IMR-90 (cell line): ENCODE measurements at regions not wholly inside any gene's neighbourhood (a gene's known extent, or its start where the extent isn't known, plus 50 kb on each side); places are given as distances from the start of the nearest gene placed in this dataset.

Experiments used
- ATAC-seq: fragments of 200-7000 bp; cut with Tn5 transposase; 2 replicates; pipeline ENCODE4 v1.9.1; 2020; ENCODE audit warnings: low read depth, mild to moderate bottlenecking, moderate library complexity
- BruUV-seq: library from RNA; stranded (reverse); fragments of 400-500 nt; replicated peaks from 2 replicates; lab custom pipeline; 2021; lab: Mats Ljungman, UMichigan
- CTCF ChIA-PET: fragments of 300-600 bp; formaldehyde crosslinking; extraction: SDS; loops from one replicate; lab custom pipeline; 2021; ENCODE audit warnings: antibody characterized with exemption; lab: Yijun Ruan, JAX
- POLR2A ChIA-PET: fragments of 300-600 bp; sonication (Branson Sonifier 250); formaldehyde crosslinking; loops from one replicate; lab custom pipeline; 2022; ENCODE audit warnings: antibody characterized with exemption; ENCODE audit not compliant: unreplicated experiment; lab: Charles Lee
- DNase-seq: peaks from one replicate; pipeline ENCODE4 v3.0.0; 2013
- H2AFZ ChIP-seq: replicated peaks from 2 replicates; pipeline ENCODE3; 2013; ENCODE audit warnings: low read length, mild to moderate bottlenecking; ENCODE audit not compliant: poor library complexity
- H2AK5ac ChIP-seq: 2 replicates; pipeline ENCODE4 v1.6.1; 2013; ENCODE audit warnings: low read depth, low read length, inconsistent platforms
- H2AK9ac ChIP-seq: replicated peaks from 2 replicates; pipeline ENCODE3; 2013; ENCODE audit warnings: mild to moderate bottlenecking, low read depth, low read length, moderate library complexity; ENCODE audit not compliant: poor library complexity
- H2BK120ac ChIP-seq: 2 replicates; pipeline ENCODE4 v1.6.1; 2013; ENCODE audit warnings: low read depth, low read length, inconsistent platforms
- H2BK15ac ChIP-seq: 3 replicates; pipeline ENCODE4 v1.6.1; 2013; ENCODE audit warnings: low read depth, low read length, inconsistent platforms
- H2BK20ac ChIP-seq: 2 replicates; pipeline ENCODE4 v1.6.1; 2013; ENCODE audit warnings: low read depth, mild to moderate bottlenecking, inconsistent platforms, low read length, moderate library complexity
- H2BK5ac ChIP-seq: 2 replicates; pipeline ENCODE4 v1.6.1; 2013; ENCODE audit warnings: mild to moderate bottlenecking, low read depth, low read length, inconsistent platforms; ENCODE audit not compliant: poor library complexity, severe bottlenecking
- H3K14ac ChIP-seq: replicated peaks from 2 replicates; pipeline ENCODE4 v1.6.1; 2013; ENCODE audit warnings: low read depth, low read length, inconsistent platforms
- H3K18ac ChIP-seq: 2 replicates; pipeline ENCODE4 v1.6.1; 2013; ENCODE audit warnings: low read depth, low read length, control low read depth
- H3K23ac ChIP-seq: 2 replicates; pipeline ENCODE4 v1.6.1; 2013; ENCODE audit warnings: low read depth, low read length, inconsistent platforms
- H3K27ac ChIP-seq: 2 replicates; pipeline ENCODE4 v1.5.1; 2013; ENCODE audit warnings: mild to moderate bottlenecking, control low read depth, low read length; ENCODE audit not compliant: insufficient read depth
- H3K27me3 ChIP-seq: 2 replicates; pipeline ENCODE4 v1.6.1; 2013; ENCODE audit warnings: low read length; ENCODE audit not compliant: control insufficient read depth, insufficient read depth
- H3K36me3 ChIP-seq: 2 replicates; pipeline ENCODE4 v1.6.1; 2013; ENCODE audit warnings: low read length, mixed read lengths; ENCODE audit not compliant: control insufficient read depth, insufficient read depth
- H3K4ac ChIP-seq: 2 replicates; pipeline ENCODE4 v1.6.1; 2013; ENCODE audit warnings: low read depth, low read length, inconsistent platforms
- H3K4me1 ChIP-seq: 2 replicates; pipeline ENCODE4 v1.6.1; 2013; ENCODE audit warnings: low read length, mixed read lengths; ENCODE audit not compliant: control insufficient read depth, insufficient read depth
- H3K4me2 ChIP-seq: 2 replicates; pipeline ENCODE4 v1.6.1; 2013; ENCODE audit warnings: low read depth, mild to moderate bottlenecking, control low read depth, low read length, moderate library complexity
- H3K4me3 ChIP-seq: 2 replicates; pipeline ENCODE4 v1.5.1; 2013; ENCODE audit warnings: low read depth, mild to moderate bottlenecking, control low read depth, low read length, moderate library complexity; ENCODE audit not compliant: insufficient read depth
- H3K56ac ChIP-seq: 2 replicates; pipeline ENCODE4 v1.6.1; 2013; ENCODE audit warnings: low read length, inconsistent platforms; ENCODE audit not compliant: insufficient read depth; ENCODE audit errors: extremely low read depth
- H3K79me1 ChIP-seq, 2 experiments: 2 replicates each; pipeline ENCODE4 v1.6.1; 2013; ENCODE audit warnings: low read length in 2 of 2, inconsistent platforms in 1 of 2, low read depth in 1 of 2
- H3K9ac ChIP-seq: 2 replicates; pipeline ENCODE4 v1.6.1; 2013; ENCODE audit warnings: low read depth, low read length, control low read depth
- H3K9me1 ChIP-seq: 2 replicates; pipeline ENCODE4 v1.6.1; 2013; ENCODE audit warnings: low read length, inconsistent platforms; ENCODE audit not compliant: insufficient read depth
- H3K9me3 ChIP-seq: 2 replicates; pipeline ENCODE4 v1.6.1; 2013; ENCODE audit warnings: low read length; ENCODE audit not compliant: control insufficient read depth, insufficient read depth
- H4K20me1 ChIP-seq: 2 replicates; pipeline ENCODE4 v1.6.1; 2013; ENCODE audit warnings: low read length, inconsistent platforms; ENCODE audit not compliant: insufficient read depth
- H4K5ac ChIP-seq: 2 replicates; pipeline ENCODE4 v1.6.1; 2013; ENCODE audit warnings: mild to moderate bottlenecking, low read depth, low read length, control low read depth
- H4K8ac ChIP-seq, 2 experiments: 2 replicates each; pipeline ENCODE4 v1.6.1; 2013; ENCODE audit warnings: low read depth in 2 of 2, low read length in 2 of 2, control low read depth in 1 of 2, inconsistent platforms in 1 of 2
- H4K91ac ChIP-seq: 2 replicates; pipeline ENCODE4 v1.6.1; 2013; ENCODE audit warnings: low read depth, low read length, inconsistent platforms; ENCODE audit not compliant: insufficient read depth
- BHLHE40 ChIP-seq: fragments of 150-350 bp; IDR thresholded peaks from 2 replicates; pipeline ENCODE4 v1.6.1; 2016; ENCODE audit warnings: mild to moderate bottlenecking, low read depth, low read length
- CEBPB ChIP-seq: IDR thresholded peaks from 2 replicates; pipeline ENCODE4 v1.6.1; 2012; ENCODE audit warnings: low read depth, low read length, improper control_type of control experiment
- CHD1 ChIP-seq: IDR thresholded peaks from 2 replicates; pipeline ENCODE4 v1.6.1; 2012; ENCODE audit warnings: low read depth, low read length, improper control_type of control experiment
- CTCF ChIP-seq: conservative IDR thresholded peaks from 2 replicates; pipeline ENCODE4 v1.5.1; 2012; ENCODE audit warnings: mild to moderate bottlenecking, low read depth, low read length, improper control_type of control experiment
- ELK1 ChIP-seq: fragments of 150-350 bp; IDR thresholded peaks from 2 replicates; pipeline ENCODE4 v1.6.1; 2016; ENCODE audit warnings: low read depth, mild to moderate bottlenecking, low read length, moderate library complexity, borderline replicate concordance
- FOS ChIP-seq: fragments of 150-350 bp; IDR thresholded peaks from 2 replicates; pipeline ENCODE4 v1.6.1; 2016; ENCODE audit warnings: low read depth, low read length
- MAFK ChIP-seq: IDR thresholded peaks from 2 replicates; pipeline ENCODE4 v1.6.1; 2012; ENCODE audit warnings: low read depth, low read length, improper control_type of control experiment
- MAZ ChIP-seq: IDR thresholded peaks from 2 replicates; pipeline ENCODE4 v1.6.1; 2012; ENCODE audit warnings: low read depth, mild to moderate bottlenecking, low read length, improper control_type of control experiment, moderate library complexity, borderline replicate concordance
- MXI1 ChIP-seq: IDR thresholded peaks from 2 replicates; pipeline ENCODE4 v1.6.1; 2012; ENCODE audit warnings: low read depth, mild to moderate bottlenecking, low read length, moderate library complexity, borderline replicate concordance
- NFE2L2 ChIP-seq: fragments of 150-350 bp; IDR thresholded peaks from 2 replicates; pipeline ENCODE4 v1.6.1; 2016; ENCODE audit warnings: low read depth, mild to moderate bottlenecking, low read length
- POLR2A ChIP-seq: IDR thresholded peaks from 2 replicates; pipeline ENCODE4 v1.6.1; 2012; ENCODE audit warnings: mild to moderate bottlenecking, low read depth, low read length
- RAD21 ChIP-seq: IDR thresholded peaks from 2 replicates; pipeline ENCODE4 v1.6.1; 2012; ENCODE audit warnings: low read length, improper control_type of control experiment
- RCOR1 ChIP-seq: IDR thresholded peaks from 2 replicates; pipeline ENCODE4 v1.6.1; 2012; ENCODE audit warnings: mild to moderate bottlenecking, low read length, improper control_type of control experiment; ENCODE audit not compliant: insufficient replicate concordance
- RFX5 ChIP-seq: IDR thresholded peaks from 2 replicates; pipeline ENCODE4 v1.8.0; 2012; ENCODE audit warnings: low read depth, mild to moderate bottlenecking, low read length, moderate library complexity
- SMC3 ChIP-seq: fragments of 150-350 bp; IDR thresholded peaks from 2 replicates; pipeline ENCODE4 v1.6.1; 2016; ENCODE audit warnings: low read depth, mild to moderate bottlenecking, antibody characterized with exemption, low read length, moderate library complexity
- USF2 ChIP-seq: fragments of 150-350 bp; IDR thresholded peaks from 2 replicates; pipeline ENCODE4 v1.6.1; 2017; ENCODE audit warnings: mild to moderate bottlenecking, antibody characterized with exemption, low read length, low read depth
- WGBS, 2 experiments: methylation state at CpG; one replicate each; pipeline versions ENCODE4 v1.1.5 to v1.1.7; 2013; ENCODE audit warnings: missing lambda C conversion rate in 2 of 2; ENCODE audit not compliant: insufficient read length in 1 of 2; ENCODE audit errors: extremely low coverage in 2 of 2; 5-methylcytosine and 5-hydroxymethylcytosine counted together
- dilution Hi-C: fragments of 300-500 bp; cut with HindIII; formaldehyde crosslinking; loops from one replicate; pipeline ENCODE4 v1.14.3; 2018; ENCODE audit warnings: low sequenced_read_pairs; ENCODE audit not compliant: unreplicated experiment
- in situ Hi-C: fragments of 300-500 bp; cut with MboI; formaldehyde crosslinking; loops from 3 replicates; pipeline ENCODE4 v1.14.3; 2019; ENCODE audit warnings: low sequenced_read_pairs, inconsistent platforms, mixed read lengths
- intact Hi-C: fragments of 100-400 bp; cut with micrococcal nuclease; formaldehyde crosslinking; loops from 2 replicates; pipeline ENCODE4 v1.10.0; 2022

GRCh38 chr6:159513074-159513720 lies 179.8 kb downstream of the SOD2 start:
- POLR2A ChIA-PET: no interaction called here
- H2BK120ac ChIP-seq: no peak overlapping the region

More at GRCh38 chr6:159513074-159513720, 179.8 kb downstream of the SOD2 start:
- ATAC-seq: no peak
- Histone ChIP-seq H3K4me1 (no peaks in the 10 kb centered on the region), H3K9me3 (no peaks in the 10 kb centered on the region), H3K27ac (no peak overlapping the region), H3K4ac (no peak overlapping the region), H3K27me3 (no peaks in the 10 kb centered on the region), H3K18ac (no peak overlapping the region), H4K5ac (no peak overlapping the region), H4K8ac (no peak overlapping the region), H3K36me3 (no peaks in the 10 kb centered on the region), H3K79me1 (no peaks in the 10 kb centered on the region), H3K23ac (no peak overlapping the region), H3K4me2 (no peak overlapping the region), H2AK5ac (no peak overlapping the region), H3K4me3 (no peak overlapping the region), H2BK5ac (no peak overlapping the region), H3K56ac (no peak overlapping the region), H4K91ac (no peak overlapping the region), H3K14ac (no peak overlapping the region), H3K9ac (no peak overlapping the region), H2AFZ (no peak overlapping the region), H4K20me1 (no peaks in the 10 kb centered on the region), H3K9me1 (no peaks in the 10 kb centered on the region), H2AK9ac (no peak overlapping the region), H2BK15ac (no peak overlapping the region), H2BK20ac (no peak overlapping the region)
- in situ Hi-C loops: no loop called here
- WGBS, 2 experiments: 80% methylated on average over 1 of the region's 7 CpGs; no CpG with 5 or more reads in 1 of the 2 experiments
- intact Hi-C loops: no loop called here
- BruUV-seq: no TSS peak
- DNase-seq: no peak
- dilution Hi-C loops: no loop called here
- TF ChIP-seq USF2 (no peak), NFE2L2 (no peak), RFX5 (no peak), CHD1 (no peak), MXI1 (no peak), RAD21 (no peak), CEBPB (no peak), SMC3 (no peak), CTCF (no peak), BHLHE40 (no peak), POLR2A (no peak), MAZ (no peak), FOS (no peak), ELK1 (no peak), RCOR1 (no peak), MAFK (no peak)
- CTCF ChIA-PET: no interaction called here
